ENCODE measurements at regions not wholly inside any gene's neighbourhood (a gene's known extent, or its start where the extent isn't known, plus 50 kb on each side); places are given as distances from the start of the nearest gene placed in this dataset.

GRCh38 chr2:193475038-193475437 lies 1280.3 kb upstream of the TMEFF2 start:
- ChIA-PET CTCF (no interaction called here), POLR2A (no interaction called here)
- H3K4me3 Mint-ChIP-seq = no peak overlapping the region
- intact Hi-C loops (cut with micrococcal nuclease) = no loop called here
- H3K9me3 Mint-ChIP-seq = peaks cover 3% of the 10 kb centered on the region
- DNase-seq = no peak
- peaks cover 35% of the 10 kb centered on the region for H3K4me1 Mint-ChIP-seq
- H3K27ac Mint-ChIP-seq = no peak overlapping the region
- no peak for TF ChIP-seq CTCF (IDR thresholded peaks at IDR 0.05)
- no peaks in the 10 kb centered on the region for H3K36me3 Mint-ChIP-seq (ENCODE audit: low read depth)
- no peak for ATAC-seq (ENCODE audit: low read depth)
- no peaks in the 10 kb centered on the region for H3K27me3 Mint-ChIP-seq

- DNase-seq (no peak), ATAC-seq (ENCODE audit: low read depth) (peak; percentile 47)
- Mint-ChIP-seq H3K36me3 (ENCODE audit: low read depth) (no peaks in the 10 kb centered on the region), H3K27me3 (no peaks in the 10 kb centered on the region), H3K9me3 (peaks cover 3% of the 10 kb centered on the region), H3K4me3 (peak overlapping the region; percentile 1), H3K4me1 (peaks cover 19% of the 10 kb centered on the region), H3K27ac (peak overlapping the region; percentile 4)
- ChIA-PET POLR2A (no interaction called here), CTCF (no interaction called here)
- intact Hi-C loops (cut with micrococcal nuclease) = no loop called here
- TF ChIP-seq CTCF (IDR thresholded peaks at IDR 0.05) = no peak
Observed at GRCh38 chr2:193469251-193469650, 1274.5 kb upstream of the TMEFF2 start.

DNA sequence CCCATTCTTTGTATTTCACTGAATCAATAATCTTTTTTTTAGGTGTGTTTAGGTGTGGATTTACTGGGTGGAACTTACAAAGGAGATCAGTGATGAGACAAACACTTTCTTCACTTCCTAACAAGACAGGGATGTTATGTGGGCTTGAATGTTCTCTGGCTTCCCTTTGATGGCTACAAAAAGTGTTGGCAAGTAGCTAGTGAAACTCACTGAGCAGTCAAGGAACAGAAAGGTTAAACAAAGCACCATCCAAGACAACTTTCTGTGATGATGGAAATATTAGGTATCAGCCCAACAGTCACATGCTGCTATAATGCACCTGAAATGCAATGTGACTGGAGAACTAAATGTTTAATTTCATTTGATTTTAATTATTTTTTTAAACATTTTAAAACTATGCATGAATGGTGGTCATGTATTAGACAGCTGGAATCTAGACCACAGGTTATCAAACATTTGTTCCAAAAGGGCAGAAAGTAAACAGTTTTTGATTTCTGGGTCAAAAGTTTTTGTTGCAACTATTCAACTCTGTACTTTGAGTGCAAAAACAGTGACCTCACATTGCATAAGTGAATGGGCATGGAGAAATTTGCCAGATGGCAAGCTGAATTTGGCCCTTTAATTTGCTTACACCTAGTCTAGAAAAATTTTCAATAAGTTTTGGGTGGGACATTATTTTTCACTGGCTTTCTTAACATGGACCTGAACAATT lies 1272.7 kb upstream of the TMEFF2 start:
- no peak for DNase-seq
- no peak overlapping the region for H3K4me3 Mint-ChIP-seq
- H3K9me3 Mint-ChIP-seq = peaks cover 2% of the 10 kb centered on the region
- no peaks in the 10 kb centered on the region for H3K27me3 Mint-ChIP-seq
- ChIA-PET POLR2A (no interaction called here), CTCF (no interaction called here)
- no peaks in the 10 kb centered on the region for H3K36me3 Mint-ChIP-seq (ENCODE audit: low read depth)
- intact Hi-C loops (cut with micrococcal nuclease) = no loop called here
- peaks cover 19% of the 10 kb centered on the region for H3K4me1 Mint-ChIP-seq
- TF ChIP-seq CTCF (IDR thresholded peaks at IDR 0.05) = no peak
- no peak overlapping the region for H3K27ac Mint-ChIP-seq
- ATAC-seq (ENCODE audit: low read depth) = no peak

DNA sequence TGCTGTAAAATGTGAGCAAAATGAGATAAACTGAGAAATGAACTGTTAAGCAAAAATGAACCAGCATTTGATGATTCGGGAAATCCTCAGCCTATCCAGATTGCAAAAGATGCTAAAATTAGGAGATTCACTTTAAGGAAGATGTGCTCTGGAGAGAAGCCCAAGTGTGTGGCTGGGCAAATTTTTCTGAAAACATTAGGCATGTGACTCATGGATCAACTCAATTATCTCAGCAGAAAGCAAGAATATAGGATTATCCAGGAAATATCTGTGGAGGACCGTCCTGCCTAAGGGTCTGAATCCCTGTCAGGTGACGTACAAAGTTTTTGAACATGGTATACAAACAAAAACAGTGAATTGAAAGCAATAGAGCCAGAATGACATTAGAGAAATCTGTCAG lies 1268.3 kb upstream of the TMEFF2 start:
- Mint-ChIP-seq H3K4me3 (no peak overlapping the region), H3K27ac (no peak overlapping the region), H3K4me1 (peaks cover 3% of the 10 kb centered on the region), H3K9me3 (peaks cover 2% of the 10 kb centered on the region), H3K27me3 (no peaks in the 10 kb centered on the region), H3K36me3 (ENCODE audit: low read depth) (no peaks in the 10 kb centered on the region)
- ChIA-PET POLR2A (no interaction called here), CTCF (no interaction called here)
- no peak for TF ChIP-seq CTCF (IDR thresholded peaks at IDR 0.05)
- ATAC-seq (ENCODE audit: low read depth) (no peak), DNase-seq (no peak)
- intact Hi-C loops (cut with micrococcal nuclease) = no loop called here

- Mint-ChIP-seq H3K27ac (no peak overlapping the region), H3K4me3 (no peak overlapping the region)
Observed at GRCh38 chr2:193462411-193462810, 1267.7 kb upstream of the TMEFF2 start.

More at GRCh38 chr2:193462411-193462810, 1267.7 kb upstream of the TMEFF2 start:
- CTCF ChIA-PET = no interaction called here
- ATAC-seq (ENCODE audit: low read depth) = no peak
- no peak for DNase-seq
- intact Hi-C loops (cut with micrococcal nuclease) = no loop called here
- no peak for TF ChIP-seq CTCF (IDR thresholded peaks at IDR 0.05)
- no peaks in the 10 kb centered on the region for H3K27me3 Mint-ChIP-seq
- H3K36me3 Mint-ChIP-seq (ENCODE audit: low read depth) = no peaks in the 10 kb centered on the region
- H3K4me1 Mint-ChIP-seq = peaks cover 3% of the 10 kb centered on the region
- POLR2A ChIA-PET = no interaction called here
- H3K9me3 Mint-ChIP-seq = peaks cover 2% of the 10 kb centered on the region
